DND-41 (cell line): ENCODE measurements at regions not wholly inside any gene's neighbourhood (a gene's known extent, or its start where the extent isn't known, plus 50 kb on each side); places are given as distances from the start of the nearest gene placed in this dataset.
"Not testable (repeated sequence)": the region's sequence is repeated elsewhere in the genome, so short reads cannot be mapped to it uniquely, and the experiment has no call there.

Source experiments
- ATAC-seq: fragments of 200-7000 bp; cut with Tn5 transposase; 3 replicates; pipeline ENCODE4 v1.9.1; 2021; ENCODE audit warnings: low read depth; ENCODE audit not compliant: insufficient read depth
- DNase-seq: peaks from one replicate; pipeline ENCODE4 v3.0.0-alpha.2; 2020
- H2AFZ ChIP-seq: 2 replicates; pipeline ENCODE4 v1.6.0; 2012; ENCODE audit warnings: low read depth, low read length
- H3K27ac ChIP-seq: 2 replicates; pipeline ENCODE4 v1.5.1; 2012; ENCODE audit warnings: low read length, inconsistent platforms
- H3K27me3 ChIP-seq: fragments of 200-600 bp; sonication (generic); 2 replicates; pipeline ENCODE4 v1.6.0; 2012; ENCODE audit warnings: low read length, mild to moderate bottlenecking, inconsistent platforms; ENCODE audit not compliant: insufficient read depth, poor library complexity
- H3K36me3 ChIP-seq: 2 replicates; pipeline ENCODE4 v1.5.1; 2012; ENCODE audit warnings: low read length, inconsistent platforms; ENCODE audit not compliant: insufficient read depth
- H3K4me1 ChIP-seq: 2 replicates; pipeline ENCODE4 v1.5.1; 2012; ENCODE audit warnings: mild to moderate bottlenecking, low read length; ENCODE audit not compliant: insufficient read depth
- H3K4me2 ChIP-seq: 2 replicates; pipeline ENCODE4 v1.6.0; 2012; ENCODE audit warnings: mild to moderate bottlenecking, moderate library complexity, low read length, inconsistent platforms; ENCODE audit not compliant: insufficient read depth
- H3K4me3 ChIP-seq, 2 experiments: fragments of 200-600 bp in 1 of 2; shearing (Covaris generic) in 1 of 2; 2 replicates each; pipeline ENCODE4 v1.5.1; 2012 to 2016; ENCODE audit warnings: inconsistent platforms in 2 of 2, low read length in 2 of 2, mild to moderate bottlenecking in 2 of 2, low read depth in 1 of 2, moderate library complexity in 1 of 2
- H3K79me2 ChIP-seq: 2 replicates; pipeline ENCODE4 v1.6.0; 2012; ENCODE audit warnings: low read length, inconsistent platforms; ENCODE audit not compliant: insufficient read depth
- H3K9ac ChIP-seq: 2 replicates; pipeline ENCODE4 v1.6.0; 2012; ENCODE audit warnings: low read depth, mild to moderate bottlenecking, inconsistent platforms, low read length, moderate library complexity
- H3K9me3 ChIP-seq: 2 replicates; pipeline ENCODE4 v1.5.1; 2012; ENCODE audit warnings: low read length, moderate library complexity, mild to moderate bottlenecking, inconsistent platforms; ENCODE audit not compliant: insufficient read depth, severe bottlenecking
- H4K20me1 ChIP-seq: 2 replicates; pipeline ENCODE4 v1.6.0; 2012; ENCODE audit warnings: low read length; ENCODE audit not compliant: insufficient read depth
- EZH2 ChIP-seq: IDR thresholded peaks from 3 replicates; pipeline ENCODE4 v1.6.1; 2012; ENCODE audit warnings: borderline replicate concordance, low read depth, mild to moderate bottlenecking, moderate library complexity, low read length, inconsistent platforms; ENCODE audit not compliant: severe bottlenecking
- TF ChIP-seq, protein P1 (sequence below): IDR thresholded peaks from 2 replicates; pipeline ENCODE4 v1.5.1; 2012; ENCODE audit warnings: borderline replicate concordance, low read length, moderate library complexity, mild to moderate bottlenecking; ENCODE audit not compliant: poor library complexity, severe bottlenecking; ENCODE audit errors: extremely low read depth

GRCh38 chr4:9685692-9686091 lies 95.7 kb upstream of the DRD5 start:
- DNase-seq (no peak), ATAC-seq (no peak)
- H3K4me3 ChIP-seq, result no peak overlapping the region
- no peak overlapping the region for H3K9ac ChIP-seq
- no peaks in the 10 kb centered on the region for H3K36me3 ChIP-seq
- H4K20me1 ChIP-seq, result no peaks in the 10 kb centered on the region
- TF ChIP-seq EZH2, result no peak
- TF ChIP-seq, protein P1, sequence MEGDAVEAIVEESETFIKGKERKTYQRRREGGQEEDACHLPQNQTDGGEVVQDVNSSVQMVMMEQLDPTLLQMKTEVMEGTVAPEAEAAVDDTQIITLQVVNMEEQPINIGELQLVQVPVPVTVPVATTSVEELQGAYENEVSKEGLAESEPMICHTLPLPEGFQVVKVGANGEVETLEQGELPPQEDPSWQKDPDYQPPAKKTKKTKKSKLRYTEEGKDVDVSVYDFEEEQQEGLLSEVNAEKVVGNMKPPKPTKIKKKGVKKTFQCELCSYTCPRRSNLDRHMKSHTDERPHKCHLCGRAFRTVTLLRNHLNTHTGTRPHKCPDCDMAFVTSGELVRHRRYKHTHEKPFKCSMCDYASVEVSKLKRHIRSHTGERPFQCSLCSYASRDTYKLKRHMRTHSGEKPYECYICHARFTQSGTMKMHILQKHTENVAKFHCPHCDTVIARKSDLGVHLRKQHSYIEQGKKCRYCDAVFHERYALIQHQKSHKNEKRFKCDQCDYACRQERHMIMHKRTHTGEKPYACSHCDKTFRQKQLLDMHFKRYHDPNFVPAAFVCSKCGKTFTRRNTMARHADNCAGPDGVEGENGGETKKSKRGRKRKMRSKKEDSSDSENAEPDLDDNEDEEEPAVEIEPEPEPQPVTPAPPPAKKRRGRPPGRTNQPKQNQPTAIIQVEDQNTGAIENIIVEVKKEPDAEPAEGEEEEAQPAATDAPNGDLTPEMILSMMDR, result no peak
- no peaks in the 10 kb centered on the region for H3K79me2 ChIP-seq
- H3K27me3 ChIP-seq, result no peaks in the 10 kb centered on the region
- H3K27ac ChIP-seq, result no peak overlapping the region
- no peak overlapping the region for H2AFZ ChIP-seq
- no peaks in the 10 kb centered on the region for H3K4me1 ChIP-seq
- H3K4me2 ChIP-seq, result no peak overlapping the region
- H3K9me3 ChIP-seq, result no peaks in the 10 kb centered on the region

DNA sequence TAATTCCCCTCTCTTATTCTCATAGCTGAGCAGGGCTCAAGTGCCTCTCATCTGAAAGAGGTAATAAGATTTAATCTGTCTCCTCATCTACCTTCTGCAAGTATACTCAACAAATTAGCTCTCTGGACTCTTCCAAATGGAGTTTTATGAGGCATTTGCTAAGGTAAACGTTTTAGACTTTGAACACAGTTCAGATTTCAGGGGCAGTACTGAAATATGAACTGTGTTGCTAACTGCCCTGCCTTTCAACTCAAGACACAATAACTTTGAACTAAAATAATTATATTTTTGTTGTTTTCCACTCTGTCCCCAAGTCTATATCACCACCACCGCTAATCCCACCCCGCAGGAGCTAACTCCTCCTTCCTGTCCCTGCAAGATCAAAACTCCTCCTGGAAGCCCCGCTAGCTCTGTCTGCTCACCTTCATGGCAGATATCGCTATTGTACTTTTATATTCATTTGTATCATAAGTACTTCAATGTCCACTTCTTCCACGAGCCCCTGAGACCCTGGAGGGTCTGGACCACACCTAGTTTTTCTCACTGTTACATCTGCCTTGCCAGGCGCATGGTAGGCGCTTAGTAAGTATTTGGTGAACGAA lies 90.7 kb upstream of the DRD5 start:
- DNase-seq, H3K4me2 ChIP-seq, H3K79me2 ChIP-seq, ATAC-seq, H3K27ac ChIP-seq, H4K20me1 ChIP-seq, H3K36me3 ChIP-seq, H3K4me1 ChIP-seq, H3K4me3 ChIP-seq, H3K27me3 ChIP-seq, H3K9ac ChIP-seq, H2AFZ ChIP-seq, H3K9me3 ChIP-seq: not testable (repeated sequence)

DNA sequence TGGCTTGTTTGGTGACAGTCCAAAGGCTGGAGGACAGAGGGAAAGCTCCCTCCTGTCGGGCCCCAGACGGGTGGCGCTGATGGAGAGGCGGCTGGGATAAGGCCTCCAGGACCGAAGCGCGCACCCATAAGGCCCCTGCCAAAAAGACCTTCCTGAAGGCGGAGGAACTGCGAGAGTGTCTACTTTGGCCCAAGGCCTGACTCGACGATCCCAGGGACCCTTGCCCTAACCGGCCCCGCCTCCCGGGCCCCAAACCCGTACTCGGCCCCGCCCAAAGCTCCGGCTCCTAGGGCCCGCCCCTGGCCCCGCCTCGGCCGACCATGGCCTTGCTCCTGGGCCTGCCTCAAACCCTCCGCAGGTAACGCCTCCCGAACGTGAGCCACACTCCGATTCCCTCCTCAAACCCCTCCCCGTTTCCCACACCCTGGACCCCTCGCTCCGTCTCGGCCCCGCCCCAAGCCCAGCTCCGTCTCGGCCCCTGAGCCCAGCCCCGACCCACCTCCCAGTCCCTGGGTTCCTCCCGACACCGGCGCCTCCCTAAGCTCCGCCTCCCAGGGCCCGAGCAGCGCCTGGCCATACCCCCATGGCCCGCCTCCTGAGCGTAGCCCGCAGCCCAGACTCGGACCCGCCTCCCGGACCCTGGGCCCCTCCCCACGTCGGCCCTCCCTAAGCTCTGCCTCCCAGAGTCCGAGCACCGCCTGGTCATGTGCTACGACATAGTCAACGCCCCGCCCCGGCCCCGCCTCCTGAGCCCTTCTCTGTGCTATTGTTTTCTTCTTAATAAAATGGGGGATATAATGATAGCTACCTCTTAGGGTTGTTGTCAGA lies 90.0 kb upstream of the DRD5 start:
- Histone ChIP-seq H3K4me2 (no peak overlapping the region), H3K27me3 (no peaks in the 10 kb centered on the region), H4K20me1 (no peaks in the 10 kb centered on the region), H3K79me2 (no peaks in the 10 kb centered on the region), H3K9me3 (no peaks in the 10 kb centered on the region), H3K27ac (no peak overlapping the region), H3K36me3 (no peaks in the 10 kb centered on the region), H2AFZ (no peak overlapping the region), H3K4me1 (peaks cover 7% of the 10 kb centered on the region), H3K4me3 (no peak overlapping the region), H3K9ac (no peak overlapping the region)
- ATAC-seq (no peak), DNase-seq (no peak)
- TF ChIP-seq, protein P1, result no peak
- no peak for TF ChIP-seq EZH2

DNA sequence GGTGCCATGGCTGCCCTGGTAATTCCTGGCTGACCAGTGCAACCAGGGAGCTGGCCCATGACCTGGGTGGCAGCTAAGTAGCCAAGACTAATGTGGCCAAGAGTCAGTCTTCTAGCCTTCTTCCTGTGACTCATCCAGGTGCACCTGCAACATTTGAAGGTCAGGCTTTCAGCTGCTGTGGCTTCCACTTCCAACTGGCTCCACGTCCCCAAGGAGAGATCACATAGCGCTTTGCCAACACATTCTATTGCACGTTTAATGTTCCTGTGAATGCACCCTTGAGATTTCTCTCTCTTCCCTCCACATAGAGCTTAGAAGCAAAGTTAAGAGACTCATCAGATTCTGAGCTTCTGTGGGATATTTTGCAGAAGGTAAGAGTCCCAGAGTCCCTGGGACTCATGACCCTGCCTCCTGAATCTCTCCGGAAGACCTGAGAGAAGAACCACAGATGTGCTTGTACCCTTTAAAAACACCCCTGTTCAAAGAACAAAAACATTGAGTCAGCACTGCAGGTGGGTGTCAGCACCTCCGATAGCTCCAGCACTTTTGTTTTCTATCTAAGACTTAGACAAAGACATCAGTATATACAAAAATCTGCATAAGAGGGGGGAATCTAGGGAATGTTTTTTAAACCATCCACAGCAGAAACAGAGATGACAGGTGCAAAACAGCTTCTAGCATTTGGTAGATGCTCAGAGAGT lies 88.5 kb upstream of the DRD5 start:
- DNase-seq, H2AFZ ChIP-seq, H3K27me3 ChIP-seq, ATAC-seq, H3K9ac ChIP-seq, H3K79me2 ChIP-seq, H4K20me1 ChIP-seq, H3K27ac ChIP-seq, H3K4me1 ChIP-seq, H3K4me3 ChIP-seq, H3K9me3 ChIP-seq, H3K4me2 ChIP-seq, H3K36me3 ChIP-seq: not testable (repeated sequence)

- H3K36me3 ChIP-seq, H3K27me3 ChIP-seq, H3K9ac ChIP-seq, ATAC-seq, H3K9me3 ChIP-seq, H3K4me1 ChIP-seq, H4K20me1 ChIP-seq, DNase-seq, H3K4me3 ChIP-seq, H3K79me2 ChIP-seq, H3K27ac ChIP-seq, H3K4me2 ChIP-seq, H2AFZ ChIP-seq: not testable (repeated sequence)
These were observed 87.0 kb upstream of the DRD5 start for GRCh38 chr4:9694403-9694802.
